Esophagus mucosa (tissue), 1 donor: ENCODE measurements at regions not wholly inside any gene's neighbourhood (a gene's known extent, or its start where the extent isn't known, plus 50 kb on each side); places are given as distances from the start of the nearest gene placed in this dataset.

Source experiments
- ATAC-seq: fragments of 200-7000 bp; cut with Tn5 transposase; one replicate; pipeline ENCODE4 v1.9.1; 2020
- donor health status: DM: yes; HTN: yes; CAD: no.

DNA sequence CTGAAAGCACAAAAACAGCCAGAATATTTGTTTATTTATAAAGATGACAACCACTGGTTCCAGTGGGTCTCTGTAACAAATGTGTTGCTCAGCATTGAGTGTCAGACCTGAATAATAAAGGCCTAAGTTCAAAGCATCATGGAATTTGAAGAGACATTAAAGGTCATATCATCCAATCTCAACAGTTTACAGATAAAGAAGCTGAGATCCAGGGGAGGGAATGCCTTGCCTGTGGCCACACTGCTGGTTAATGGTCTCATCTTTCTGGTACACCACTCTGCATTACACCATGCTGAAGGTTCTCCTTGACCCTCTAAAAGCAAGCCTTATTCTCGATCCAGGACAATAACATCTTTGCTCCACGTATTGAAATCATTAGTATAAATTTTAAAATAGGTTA lies 446.5 kb upstream of the ACVR2A start:
- ATAC-seq = no peak

GRCh38 chr2:147396890-147397289 lies 447.9 kb upstream of the ACVR2A start:
- ATAC-seq = no peak

GRCh38 chr2:147394179-147394790 lies 450.5 kb upstream of the ACVR2A start:
- ATAC-seq = no peak

- no peak for ATAC-seq
Observed at GRCh38 chr2:147392180-147392579, 452.6 kb upstream of the ACVR2A start.

GRCh38 chr2:147390475-147390874 lies 454.4 kb upstream of the ACVR2A start:
- no peak for ATAC-seq

- no peak for ATAC-seq
Observed at GRCh38 chr2:147389218-147389617, 455.6 kb upstream of the ACVR2A start.

- ATAC-seq = no peak
Observed at GRCh38 chr2:147388217-147388616, 456.6 kb upstream of the ACVR2A start.

- no peak for ATAC-seq
Observed at GRCh38 chr2:147386284-147386683, 458.5 kb upstream of the ACVR2A start.

- no peak for ATAC-seq
Observed at GRCh38 chr2:147385600-147385999, 459.2 kb upstream of the ACVR2A start.

- no peak for ATAC-seq
Observed at GRCh38 chr2:147384659-147385058, 460.2 kb upstream of the ACVR2A start.

DNA sequence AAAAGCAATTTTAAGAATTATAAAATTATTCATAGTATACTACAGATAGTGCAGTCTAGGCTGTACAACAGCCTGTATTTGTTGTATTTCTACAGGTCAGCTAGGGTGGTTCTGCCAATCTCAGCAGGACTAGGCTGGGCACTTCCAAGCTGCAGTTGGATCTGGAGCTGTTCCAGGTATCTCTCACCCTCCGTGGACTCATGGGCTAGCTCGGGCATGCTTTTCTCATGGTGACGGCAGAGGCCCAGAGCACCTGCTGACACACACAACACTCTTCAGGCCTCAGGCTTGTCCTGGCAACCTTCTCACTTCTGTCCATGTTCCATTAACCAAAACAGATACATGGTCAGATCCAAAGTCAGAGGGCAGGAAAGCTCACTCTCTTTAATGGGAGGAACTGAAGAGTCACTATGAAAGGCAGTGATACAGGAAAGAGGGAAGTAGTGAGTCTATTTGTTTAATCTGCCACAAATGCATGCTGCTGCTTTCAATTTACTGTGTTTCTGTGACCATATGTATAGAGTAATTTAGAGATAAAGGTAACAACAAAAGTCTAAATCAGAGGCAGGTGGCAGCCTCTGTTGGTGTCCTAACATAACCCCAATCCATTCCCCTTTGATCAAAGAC lies 462.4 kb upstream of the ACVR2A start:
- ATAC-seq = peak; percentile 95

DNA sequence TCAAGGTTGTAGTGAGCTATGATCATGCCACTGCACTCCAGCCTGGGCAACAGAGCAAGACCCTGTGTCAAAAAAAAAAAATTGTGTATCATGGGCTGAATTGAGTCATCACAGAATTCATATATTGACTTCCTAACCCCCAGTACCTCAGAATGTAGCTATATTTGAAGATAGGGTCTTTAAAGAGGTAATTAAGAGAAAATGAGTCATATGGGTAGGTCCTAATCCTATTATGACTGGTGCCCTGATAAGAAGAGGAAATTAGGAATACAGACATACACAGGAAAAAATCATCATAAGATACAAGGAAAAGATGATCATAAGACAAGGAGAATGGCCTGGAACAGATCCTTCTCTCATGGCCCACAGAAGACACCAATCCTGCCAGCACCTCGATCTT lies 466.4 kb upstream of the ACVR2A start:
- ATAC-seq = no peak

GRCh38 chr2:147375073-147375472 lies 469.8 kb upstream of the ACVR2A start:
- no peak for ATAC-seq

DNA sequence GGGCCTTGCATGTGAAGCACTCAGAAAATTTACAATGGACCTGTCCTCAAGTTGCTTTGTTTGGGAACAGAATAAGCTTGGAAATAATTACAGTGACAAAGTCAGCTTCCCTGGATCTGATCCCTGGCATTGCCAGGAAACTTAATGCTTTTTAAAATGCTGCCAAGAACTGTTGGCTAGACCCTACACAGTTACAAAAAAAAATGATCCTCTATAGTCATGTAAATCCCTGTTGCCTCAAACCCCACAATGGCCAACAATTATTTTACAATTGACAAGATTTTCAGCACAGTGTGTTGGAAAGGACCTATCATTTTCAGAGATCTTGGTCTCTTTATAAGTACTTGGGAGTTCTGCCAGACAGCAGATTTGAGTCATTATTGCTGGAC lies 470.4 kb upstream of the ACVR2A start:
- ATAC-seq = no peak

GRCh38 chr2:147373800-147374422 lies 470.9 kb upstream of the ACVR2A start:
- ATAC-seq = no peak

- ATAC-seq = no peak
Observed at GRCh38 chr2:147368306-147368705, 476.5 kb upstream of the ACVR2A start.

GRCh38 chr2:147366279-147366678 lies 478.6 kb upstream of the ACVR2A start:
- ATAC-seq = peak; percentile 71

DNA sequence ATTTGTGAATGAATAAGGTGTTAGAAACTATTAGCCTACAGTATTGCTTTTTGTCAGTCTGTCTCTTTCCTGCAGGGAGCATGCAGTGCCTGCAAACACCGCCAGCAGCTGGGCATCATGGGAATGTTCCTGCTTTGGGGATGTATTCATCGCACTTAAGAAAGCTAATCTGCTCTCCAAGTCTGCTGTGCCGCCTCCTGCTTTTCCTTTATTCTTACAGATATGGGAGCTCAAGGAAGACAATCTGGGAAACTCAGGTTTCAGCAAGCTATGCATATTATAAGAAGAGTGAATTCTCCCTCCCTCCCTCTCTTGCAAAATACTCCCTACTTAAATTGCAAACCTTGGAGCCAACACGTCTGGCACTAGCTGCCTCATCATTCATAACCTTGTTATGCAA lies 479.2 kb upstream of the ACVR2A start:
- ATAC-seq = no peak

DNA sequence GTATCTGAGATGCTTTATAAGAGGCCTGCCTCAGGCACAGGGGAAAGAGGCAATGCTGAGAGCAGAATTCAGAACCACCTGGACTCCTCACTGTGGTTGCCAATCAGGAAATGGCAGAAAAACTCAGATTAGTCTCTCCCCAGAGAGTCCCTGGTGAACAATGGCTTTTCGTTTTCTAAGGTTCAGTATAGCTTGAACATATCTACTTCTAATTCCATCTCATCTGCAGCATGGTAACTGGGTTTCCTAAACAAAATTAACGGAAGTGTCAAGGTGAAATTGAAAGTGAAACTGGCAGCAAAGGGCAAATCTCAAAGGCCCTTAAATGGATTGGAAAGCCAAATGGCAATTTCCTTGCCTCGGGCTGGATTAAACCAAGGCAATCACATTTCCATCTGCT lies 480.2 kb upstream of the ACVR2A start:
- ATAC-seq = no peak

- ATAC-seq = no peak
Observed at GRCh38 chr2:147363181-147363580, 481.6 kb upstream of the ACVR2A start.

DNA sequence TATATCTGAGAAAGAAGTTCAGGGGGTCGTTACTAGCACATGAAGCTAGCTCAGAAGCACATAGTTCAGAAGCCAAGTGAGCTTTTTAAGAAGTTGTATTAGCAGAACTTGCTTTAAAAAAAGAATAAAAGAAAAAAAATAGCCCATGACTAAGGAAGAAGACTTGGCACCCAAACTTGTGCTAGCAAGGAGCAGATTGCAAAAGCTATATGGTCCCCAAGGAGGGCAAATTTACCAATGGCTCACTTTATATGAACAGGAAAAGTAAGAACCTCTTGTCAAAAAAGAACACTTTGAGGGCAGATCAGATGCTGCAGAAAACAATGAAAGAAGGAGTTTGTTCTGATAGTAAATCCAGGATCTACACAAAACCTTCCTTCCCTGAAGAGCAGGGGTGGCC lies 486.5 kb upstream of the ACVR2A start:
- no peak for ATAC-seq

- no peak for ATAC-seq
Observed at GRCh38 chr2:147356157-147356556, 488.7 kb upstream of the ACVR2A start.

- no peak for ATAC-seq
Observed at GRCh38 chr2:147355706-147356105, 489.1 kb upstream of the ACVR2A start.

DNA sequence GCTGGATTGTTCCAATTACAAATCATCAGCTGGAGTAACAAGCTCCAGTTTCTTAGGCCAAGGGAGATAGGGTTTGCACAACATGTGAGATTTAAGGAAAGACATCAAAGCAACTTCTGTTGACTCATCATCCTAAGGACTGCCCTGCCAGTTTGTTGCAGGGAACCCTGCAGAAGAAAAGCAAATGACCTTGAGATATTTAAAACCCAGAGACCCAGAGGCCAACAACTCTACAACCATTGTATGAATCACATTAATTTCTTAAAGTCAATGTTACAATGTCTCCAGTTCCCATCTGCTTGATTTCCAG lies 491.8 kb upstream of the ACVR2A start:
- ATAC-seq = no peak
